Natural killer cell (primary cell): ENCODE measurements at regions not wholly inside any gene's neighbourhood (a gene's known extent, or its start where the extent isn't known, plus 50 kb on each side); places are given as distances from the start of the nearest gene placed in this dataset.
"Not testable (repeated sequence)": the region's sequence is repeated elsewhere in the genome, so short reads cannot be mapped to it uniquely, and the experiment has no call there.

Experiments used
- ATAC-seq, 3 donors: fragments of 150-1000 bp in 2 of 3; fragments of 200-7000 bp in 1 of 3; cut with Tn5 transposase; 1 replicate in 1 of 3; 2 replicates in 2 of 3; pipeline ENCODE4 v1.10.0; 2021; ENCODE audit warnings: mild to moderate bottlenecking in 2 of 3, moderate library complexity in 2 of 3
- DNase-seq, 2 donors: peaks; one replicate each; pipeline versions ENCODE4 v3.0.0 to v3.0.0-alpha.2; 2013 to 2021; ENCODE audit warnings: mixed read lengths in 1 of 2
- H3K27ac ChIP-seq: one replicate; pipeline ENCODE4 v1.5.1; 2013; ENCODE audit warnings: mild to moderate bottlenecking, low read length
- H3K27me3 ChIP-seq: one replicate; pipeline ENCODE4 v1.6.1; 2013; ENCODE audit warnings: low read length; ENCODE audit not compliant: control insufficient read depth, insufficient read depth
- H3K36me3 ChIP-seq: one replicate; pipeline ENCODE4 v1.6.1; 2013; ENCODE audit warnings: low read length; ENCODE audit not compliant: control insufficient read depth, insufficient read depth
- H3K4me1 ChIP-seq: one replicate; pipeline ENCODE4 v1.6.1; 2013; ENCODE audit warnings: low read length; ENCODE audit not compliant: control insufficient read depth, insufficient read depth
- H3K4me3 ChIP-seq: one replicate; pipeline ENCODE4 v1.5.1; 2013; ENCODE audit warnings: low read length
- H3K9me3 ChIP-seq: one replicate; pipeline ENCODE4 v1.6.1; 2013; ENCODE audit warnings: low read length; ENCODE audit not compliant: control insufficient read depth, insufficient read depth
- H3K27ac Mint-ChIP-seq, 2 donors: one replicate each; pipeline ENCODE4 v1.8.0; 2022; ENCODE audit warnings: mild to moderate bottlenecking in 2 of 2, mixed read lengths in 2 of 2, moderate library complexity in 1 of 2
- H3K27me3 Mint-ChIP-seq, 2 donors: one replicate each; pipeline ENCODE4 v1.8.0; 2022; ENCODE audit warnings: low read depth in 2 of 2, mixed read lengths in 2 of 2
- H3K36me3 Mint-ChIP-seq: one replicate; pipeline ENCODE4 v1.8.0; 2022; ENCODE audit warnings: mixed read lengths
- H3K4me1 Mint-ChIP-seq, 2 donors: one replicate each; pipeline ENCODE4 v1.8.0; 2022; ENCODE audit warnings: mixed read lengths in 2 of 2
- H3K4me3 Mint-ChIP-seq: one replicate; pipeline ENCODE4 v1.8.0; 2022; ENCODE audit warnings: mild to moderate bottlenecking, moderate library complexity, mixed read lengths
- H3K9me3 Mint-ChIP-seq, 2 donors: one replicate each; pipeline ENCODE4 v1.8.0; 2022; ENCODE audit warnings: mixed read lengths in 2 of 2
- CTCF ChIP-seq: fragments of 200-600 bp; IDR thresholded peaks from one replicate; pipeline ENCODE4 v1.8.0; 2022; ENCODE audit warnings: antibody characterized with exemption
- WGBS: methylation state at CpG from one replicate; pipeline ENCODE4 v1.1.7; 2013; ENCODE audit warnings: missing lambda C conversion rate; ENCODE audit not compliant: insufficient coverage; 5-methylcytosine and 5-hydroxymethylcytosine counted together
- intact Hi-C: fragments of 100-400 bp; cut with micrococcal nuclease; formaldehyde crosslinking; loops from one replicate; pipeline ENCODE4 v1.14.2; 2022

GRCh38 chr1:70828177-70828576 is 219.4 kb downstream of the PTGER3 start:
- Mint-ChIP-seq H3K4me3 (no peak overlapping the region), H3K36me3 (peaks cover 20% of the 10 kb centered on the region), H3K9me3 (peaks cover 2 to 6% of the 10 kb centered on the region in 2 donors), H3K4me1 (no peaks in the 10 kb centered on the region), H3K27me3 (peaks cover 7 to 28% of the 10 kb centered on the region in 2 donors), H3K27ac (no peak overlapping the region)
- no peaks in the 10 kb centered on the region for H3K36me3 ChIP-seq
- no peak for ATAC-seq
- no peak overlapping the region for H3K4me3 ChIP-seq
- H3K4me1 ChIP-seq = no peaks in the 10 kb centered on the region
- no CpG with 5 or more reads among the region's 1 CpG for WGBS
- no peaks in the 10 kb centered on the region for H3K27me3 ChIP-seq
- no peak overlapping the region for H3K27ac ChIP-seq
- DNase-seq = no peak
- intact Hi-C loops = no loop called here
- TF ChIP-seq CTCF = no peak
- H3K9me3 ChIP-seq = no peaks in the 10 kb centered on the region

GRCh38 chr1:70834365-70834764 is 213.3 kb downstream of the PTGER3 start:
- 67% methylated on average over 1 of the region's 2 CpGs for WGBS
- H3K4me1 ChIP-seq, H3K4me3 ChIP-seq, DNase-seq, H3K9me3 Mint-ChIP-seq, intact Hi-C loops, H3K27ac Mint-ChIP-seq, H3K4me3 Mint-ChIP-seq, H3K9me3 ChIP-seq, H3K4me1 Mint-ChIP-seq, ATAC-seq, H3K36me3 ChIP-seq, H3K27me3 ChIP-seq, H3K27ac ChIP-seq: not testable (repeated sequence)
- Mint-ChIP-seq H3K27me3 (peaks cover 6 to 24% of the 10 kb centered on the region in 2 donors), H3K36me3 (peaks cover 22% of the 10 kb centered on the region)

GRCh38 chr1:70836456-70836855 is 211.2 kb downstream of the PTGER3 start:
- Histone ChIP-seq H3K9me3 (peaks cover 4% of the 10 kb centered on the region), H3K36me3 (no peaks in the 10 kb centered on the region), H3K27ac (no peak overlapping the region), H3K27me3 (no peaks in the 10 kb centered on the region), H3K4me3 (no peak overlapping the region), H3K4me1 (no peaks in the 10 kb centered on the region)
- peaks cover 16% of the 10 kb centered on the region for H3K36me3 Mint-ChIP-seq
- no peak overlapping the region for H3K4me3 Mint-ChIP-seq
- no peaks in the 10 kb centered on the region for H3K4me1 Mint-ChIP-seq
- no CpG with 5 or more reads among the region's 1 CpG for WGBS
- ATAC-seq (no peak), DNase-seq (no peak)
- peaks cover 2 to 3% of the 10 kb centered on the region in 2 donors for H3K9me3 Mint-ChIP-seq
- TF ChIP-seq CTCF = no peak
- no peak overlapping the region for H3K27ac Mint-ChIP-seq
- intact Hi-C loops = no loop called here
- peaks cover 6 to 24% of the 10 kb centered on the region in 2 donors for H3K27me3 Mint-ChIP-seq

GRCh38 chr1:70840260-70840953 is 207.2 kb downstream of the PTGER3 start:
- DNase-seq (no peak), ATAC-seq (no peak)
- Histone ChIP-seq H3K27ac (no peak overlapping the region), H3K4me1 (no peaks in the 10 kb centered on the region), H3K36me3 (no peaks in the 10 kb centered on the region), H3K9me3 (no peaks in the 10 kb centered on the region), H3K4me3 (no peak overlapping the region), H3K27me3 (no peaks in the 10 kb centered on the region)
- WGBS = 92% methylated on average over 2 of the region's 3 CpGs
- intact Hi-C loops = no loop called here
- H3K9me3 Mint-ChIP-seq = peaks cover 3 to 4% of the 10 kb centered on the region in 2 donors
- no peak for TF ChIP-seq CTCF
- peaks cover 4 to 26% of the 10 kb centered on the region in 2 donors for H3K27me3 Mint-ChIP-seq
- no peak overlapping the region for H3K4me3 Mint-ChIP-seq
- no peaks in the 10 kb centered on the region for H3K36me3 Mint-ChIP-seq
- H3K4me1 Mint-ChIP-seq = no peaks in the 10 kb centered on the region
- H3K27ac Mint-ChIP-seq = no peak overlapping the region
